ENCODE measurements at regions not wholly inside any gene's neighbourhood (a gene's known extent, or its start where the extent isn't known, plus 50 kb on each side); places are given as distances from the start of the nearest gene placed in this dataset.

GRCh38 chr13:23025864-23026608, 154.7 kb upstream of the SGCG start:
- no peaks in the 10 kb centered on the region for H3K27me3 ChIP-seq
- DNase-seq: no peak
- 41 to 59% methylated on average over 5 of the region's 5 CpGs for WGBS, 2 donors
- intact Hi-C loops (cut with DNase I): no loop called here
- TF ChIP-seq POLR2A (IDR thresholded peaks at IDR 0.05) (no peak), CTCF (IDR thresholded peaks at IDR 0.05) (no peak), EP300 (IDR thresholded peaks at IDR 0.05) (no peak), POLR2AphosphoS5 (IDR thresholded peaks at IDR 0.05) (no peak)
- no peaks in the 10 kb centered on the region for H3K9me3 ChIP-seq
- no peaks in the 10 kb centered on the region for H3K4me1 ChIP-seq
- H3K27ac ChIP-seq: no peak overlapping the region
- H3K4me3 ChIP-seq: no peak overlapping the region
- no peaks in the 10 kb centered on the region for H3K36me3 ChIP-seq

- no peaks in the 10 kb centered on the region for H3K27me3 ChIP-seq
- DNase-seq: no peak
- no peak for TF ChIP-seq POLR2AphosphoS5 (IDR thresholded peaks at IDR 0.05)
- TF ChIP-seq EP300 (IDR thresholded peaks at IDR 0.05): no peak
- TF ChIP-seq POLR2A (IDR thresholded peaks at IDR 0.05): no peak
- no peak for TF ChIP-seq CTCF (IDR thresholded peaks at IDR 0.05)
- intact Hi-C loops (cut with DNase I): no loop called here
- no peaks in the 10 kb centered on the region for H3K36me3 ChIP-seq
- H3K9me3 ChIP-seq: no peaks in the 10 kb centered on the region
- H3K27ac ChIP-seq: no peak overlapping the region
- WGBS, 2 donors: 50 to 75% methylated on average over 3 of the region's 3 CpGs
- no peaks in the 10 kb centered on the region for H3K4me1 ChIP-seq
- H3K4me3 ChIP-seq: no peak overlapping the region
Observed at GRCh38 chr13:23039266-23039935, 141.4 kb upstream of the SGCG start.

DNA sequence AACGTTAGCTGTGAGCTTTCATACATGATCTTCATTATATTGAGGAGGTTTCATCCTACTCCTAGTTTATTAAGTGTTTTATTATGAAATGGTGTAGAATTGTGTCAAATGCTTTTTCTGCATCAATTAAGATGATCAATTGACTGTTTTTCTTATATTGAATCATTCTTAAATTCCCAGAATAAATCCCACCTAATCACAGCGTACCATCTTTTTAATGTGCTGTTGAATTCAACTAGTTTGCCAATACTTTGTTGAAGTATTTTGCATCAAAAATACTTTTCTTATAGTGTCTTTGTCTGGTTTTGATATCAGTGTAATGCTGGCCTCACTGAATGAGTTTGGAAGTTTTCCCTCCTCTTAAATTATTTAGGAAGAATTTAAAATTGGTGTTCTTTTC, 138.6 kb upstream of the SGCG start:
- Histone ChIP-seq H3K27ac (no peak overlapping the region), H3K36me3 (no peaks in the 10 kb centered on the region), H3K4me1 (no peaks in the 10 kb centered on the region), H3K9me3 (no peaks in the 10 kb centered on the region), H3K4me3 (no peak overlapping the region), H3K27me3 (no peaks in the 10 kb centered on the region)
- WGBS, 2 donors: 87 to 95% methylated on average over 2 of the region's 2 CpGs
- intact Hi-C loops (cut with DNase I): no loop called here
- no peak for TF ChIP-seq EP300 (IDR thresholded peaks at IDR 0.05)
- TF ChIP-seq POLR2AphosphoS5 (IDR thresholded peaks at IDR 0.05): no peak
- TF ChIP-seq POLR2A (IDR thresholded peaks at IDR 0.05): no peak
- TF ChIP-seq CTCF (IDR thresholded peaks at IDR 0.05): no peak
- DNase-seq: no peak

GRCh38 chr13:23044906-23045305, 135.9 kb upstream of the SGCG start:
- 92 to 97% methylated on average over 1 of the region's 1 CpG for WGBS, 2 donors
- no peak for TF ChIP-seq POLR2A (IDR thresholded peaks at IDR 0.05)
- TF ChIP-seq POLR2AphosphoS5 (IDR thresholded peaks at IDR 0.05): no peak
- no peak for TF ChIP-seq EP300 (IDR thresholded peaks at IDR 0.05)
- TF ChIP-seq CTCF (IDR thresholded peaks at IDR 0.05): no peak
- no peaks in the 10 kb centered on the region for H3K36me3 ChIP-seq
- H3K27ac ChIP-seq: no peak overlapping the region
- no peak overlapping the region for H3K4me3 ChIP-seq
- intact Hi-C loops (cut with DNase I): no loop called here
- no peaks in the 10 kb centered on the region for H3K9me3 ChIP-seq
- H3K4me1 ChIP-seq: no peaks in the 10 kb centered on the region
- H3K27me3 ChIP-seq: no peaks in the 10 kb centered on the region
- no peak for DNase-seq
